HEK293 (cell line): ENCODE measurements at regions not wholly inside any gene's neighbourhood (a gene's known extent, or its start where the extent isn't known, plus 50 kb on each side); places are given as distances from the start of the nearest gene placed in this dataset.

Experiments
- ZNF155 ChIP-seq: fragments of 450-650 bp; formaldehyde crosslinking; IDR thresholded peaks from 2 replicates; pipeline ENCODE4 v1.5.1; 2016; ENCODE audit warnings: missing biosample characterization, missing genetic modification characterization
- ZNF747 ChIP-seq: fragments of 450-650 bp; formaldehyde crosslinking; IDR thresholded peaks from 2 replicates; pipeline ENCODE4 v1.5.1; 2016; ENCODE audit warnings: missing biosample characterization, missing genetic modification characterization
- TF ChIP-seq, protein P1 (sequence below): fragments of 450-650 bp; formaldehyde crosslinking; IDR thresholded peaks from 2 replicates; pipeline ENCODE4 v1.5.1; 2016; ENCODE audit warnings: missing biosample characterization, missing genetic modification characterization
- TF ChIP-seq, protein P2 (sequence below): fragments of 450-650 bp; formaldehyde crosslinking; IDR thresholded peaks from 2 replicates; pipeline ENCODE4 v1.5.1; 2016; ENCODE audit warnings: missing biosample characterization, missing genetic modification characterization
- TF ChIP-seq, protein P3 (sequence below): fragments of 450-650 bp; formaldehyde crosslinking; IDR thresholded peaks from 2 replicates; pipeline ENCODE4 v1.5.1; 2017; ENCODE audit warnings: missing biosample characterization, missing genetic modification characterization

DNA sequence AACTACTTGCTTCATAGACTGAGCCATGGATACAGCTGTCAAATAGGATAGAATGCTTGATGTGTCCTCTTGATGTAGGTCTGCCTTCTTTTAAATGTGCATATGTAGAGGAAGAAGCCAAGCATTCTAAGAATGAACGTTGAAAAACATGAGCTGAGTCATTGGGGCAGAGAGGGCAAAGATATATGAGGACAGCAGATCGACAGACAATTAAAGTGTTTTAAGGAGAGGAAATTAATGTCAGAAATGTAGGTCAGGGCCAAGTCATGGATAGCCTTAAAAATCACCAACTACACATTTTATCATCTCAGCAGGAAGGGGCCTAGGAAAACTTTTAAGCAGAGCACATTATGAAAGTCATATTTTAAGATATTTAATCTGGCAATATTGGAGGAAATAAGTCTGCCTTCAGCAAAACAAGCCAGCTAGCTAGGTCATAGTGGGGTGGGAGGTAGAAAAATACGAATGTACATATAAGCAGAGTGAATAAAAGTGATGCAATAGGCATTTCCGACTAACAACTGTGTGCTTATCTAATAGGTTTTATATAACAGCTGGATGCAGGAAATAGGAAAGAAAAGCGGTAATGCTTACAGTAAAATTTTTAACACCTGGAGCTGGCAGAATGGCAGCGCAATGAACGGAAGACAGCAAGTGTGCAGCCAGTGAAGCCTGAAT is 638.3 kb upstream of the TPK1 start:
- TF ChIP-seq, protein P1, sequence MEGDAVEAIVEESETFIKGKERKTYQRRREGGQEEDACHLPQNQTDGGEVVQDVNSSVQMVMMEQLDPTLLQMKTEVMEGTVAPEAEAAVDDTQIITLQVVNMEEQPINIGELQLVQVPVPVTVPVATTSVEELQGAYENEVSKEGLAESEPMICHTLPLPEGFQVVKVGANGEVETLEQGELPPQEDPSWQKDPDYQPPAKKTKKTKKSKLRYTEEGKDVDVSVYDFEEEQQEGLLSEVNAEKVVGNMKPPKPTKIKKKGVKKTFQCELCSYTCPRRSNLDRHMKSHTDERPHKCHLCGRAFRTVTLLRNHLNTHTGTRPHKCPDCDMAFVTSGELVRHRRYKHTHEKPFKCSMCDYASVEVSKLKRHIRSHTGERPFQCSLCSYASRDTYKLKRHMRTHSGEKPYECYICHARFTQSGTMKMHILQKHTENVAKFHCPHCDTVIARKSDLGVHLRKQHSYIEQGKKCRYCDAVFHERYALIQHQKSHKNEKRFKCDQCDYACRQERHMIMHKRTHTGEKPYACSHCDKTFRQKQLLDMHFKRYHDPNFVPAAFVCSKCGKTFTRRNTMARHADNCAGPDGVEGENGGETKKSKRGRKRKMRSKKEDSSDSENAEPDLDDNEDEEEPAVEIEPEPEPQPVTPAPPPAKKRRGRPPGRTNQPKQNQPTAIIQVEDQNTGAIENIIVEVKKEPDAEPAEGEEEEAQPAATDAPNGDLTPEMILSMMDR, result no peak
- TF ChIP-seq, protein P2, sequence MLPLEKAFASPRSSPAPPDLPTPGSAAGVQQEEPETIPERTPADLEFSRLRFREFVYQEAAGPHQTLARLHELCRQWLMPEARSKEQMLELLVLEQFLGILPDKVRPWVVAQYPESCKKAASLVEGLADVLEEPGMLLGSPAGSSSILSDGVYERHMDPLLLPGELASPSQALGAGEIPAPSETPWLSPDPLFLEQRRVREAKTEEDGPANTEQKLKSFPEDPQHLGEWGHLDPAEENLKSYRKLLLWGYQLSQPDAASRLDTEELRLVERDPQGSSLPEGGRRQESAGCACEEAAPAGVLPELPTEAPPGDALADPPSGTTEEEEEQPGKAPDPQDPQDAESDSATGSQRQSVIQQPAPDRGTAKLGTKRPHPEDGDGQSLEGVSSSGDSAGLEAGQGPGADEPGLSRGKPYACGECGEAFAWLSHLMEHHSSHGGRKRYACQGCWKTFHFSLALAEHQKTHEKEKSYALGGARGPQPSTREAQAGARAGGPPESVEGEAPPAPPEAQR (tag by site-specific recombination), result no peak
- TF ChIP-seq, protein P3, sequence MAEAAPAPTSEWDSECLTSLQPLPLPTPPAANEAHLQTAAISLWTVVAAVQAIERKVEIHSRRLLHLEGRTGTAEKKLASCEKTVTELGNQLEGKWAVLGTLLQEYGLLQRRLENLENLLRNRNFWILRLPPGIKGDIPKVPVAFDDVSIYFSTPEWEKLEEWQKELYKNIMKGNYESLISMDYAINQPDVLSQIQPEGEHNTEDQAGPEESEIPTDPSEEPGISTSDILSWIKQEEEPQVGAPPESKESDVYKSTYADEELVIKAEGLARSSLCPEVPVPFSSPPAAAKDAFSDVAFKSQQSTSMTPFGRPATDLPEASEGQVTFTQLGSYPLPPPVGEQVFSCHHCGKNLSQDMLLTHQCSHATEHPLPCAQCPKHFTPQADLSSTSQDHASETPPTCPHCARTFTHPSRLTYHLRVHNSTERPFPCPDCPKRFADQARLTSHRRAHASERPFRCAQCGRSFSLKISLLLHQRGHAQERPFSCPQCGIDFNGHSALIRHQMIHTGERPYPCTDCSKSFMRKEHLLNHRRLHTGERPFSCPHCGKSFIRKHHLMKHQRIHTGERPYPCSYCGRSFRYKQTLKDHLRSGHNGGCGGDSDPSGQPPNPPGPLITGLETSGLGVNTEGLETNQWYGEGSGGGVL (tag by site-specific recombination), result no peak
- TF ChIP-seq ZNF747, result no peak
- TF ChIP-seq ZNF155 (tag by site-specific recombination), result no peak
